GM21786 (cell line): ENCODE measurements at regions not wholly inside any gene's neighbourhood (a gene's known extent, or its start where the extent isn't known, plus 50 kb on each side); places are given as distances from the start of the nearest gene placed in this dataset.

Experiments used
- ATAC-seq: cut with Tn5 transposase; IDR thresholded peaks from one replicate; pipeline ENCODE4 v1.9.1; 2021; ENCODE audit not compliant: unreplicated experiment

DNA sequence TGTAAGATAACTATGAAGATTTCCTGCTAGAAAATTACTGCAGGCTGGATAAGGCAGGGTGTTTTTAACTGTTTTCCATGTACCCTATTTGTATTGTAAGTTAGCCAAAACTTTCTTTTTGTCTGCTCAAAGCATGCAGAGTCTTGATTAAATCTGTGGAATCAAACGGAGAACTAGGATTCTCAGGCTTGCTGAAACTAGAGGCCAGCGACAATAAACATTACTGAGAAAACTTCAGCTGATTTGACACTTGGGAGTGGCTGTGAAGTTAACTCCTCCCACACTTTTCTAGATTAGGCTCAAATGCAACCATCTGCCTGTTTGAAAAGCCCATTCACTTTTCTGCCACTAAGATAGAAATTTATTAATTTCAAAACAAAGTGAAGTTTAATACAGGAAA is 153.2 kb upstream of the FRMD4B start:
- no peak for ATAC-seq

DNA sequence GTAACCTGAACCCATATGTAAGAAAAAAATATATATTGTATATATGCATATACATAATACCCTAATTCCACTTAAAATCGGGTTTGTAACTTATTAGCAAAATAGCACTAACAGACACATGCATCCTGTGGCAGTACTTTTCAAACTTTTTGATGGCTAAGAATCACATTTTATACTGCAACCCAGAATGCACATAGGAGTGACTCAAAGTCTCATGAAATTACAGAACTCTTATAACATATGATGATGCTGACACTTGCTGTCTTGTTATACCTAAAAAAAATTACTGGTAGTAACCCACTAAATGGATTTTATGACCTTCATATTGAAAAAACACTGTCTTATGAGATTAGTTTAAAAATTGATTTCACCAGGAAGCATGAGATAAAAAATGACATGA is 152.4 kb upstream of the FRMD4B start:
- no peak for ATAC-seq

DNA sequence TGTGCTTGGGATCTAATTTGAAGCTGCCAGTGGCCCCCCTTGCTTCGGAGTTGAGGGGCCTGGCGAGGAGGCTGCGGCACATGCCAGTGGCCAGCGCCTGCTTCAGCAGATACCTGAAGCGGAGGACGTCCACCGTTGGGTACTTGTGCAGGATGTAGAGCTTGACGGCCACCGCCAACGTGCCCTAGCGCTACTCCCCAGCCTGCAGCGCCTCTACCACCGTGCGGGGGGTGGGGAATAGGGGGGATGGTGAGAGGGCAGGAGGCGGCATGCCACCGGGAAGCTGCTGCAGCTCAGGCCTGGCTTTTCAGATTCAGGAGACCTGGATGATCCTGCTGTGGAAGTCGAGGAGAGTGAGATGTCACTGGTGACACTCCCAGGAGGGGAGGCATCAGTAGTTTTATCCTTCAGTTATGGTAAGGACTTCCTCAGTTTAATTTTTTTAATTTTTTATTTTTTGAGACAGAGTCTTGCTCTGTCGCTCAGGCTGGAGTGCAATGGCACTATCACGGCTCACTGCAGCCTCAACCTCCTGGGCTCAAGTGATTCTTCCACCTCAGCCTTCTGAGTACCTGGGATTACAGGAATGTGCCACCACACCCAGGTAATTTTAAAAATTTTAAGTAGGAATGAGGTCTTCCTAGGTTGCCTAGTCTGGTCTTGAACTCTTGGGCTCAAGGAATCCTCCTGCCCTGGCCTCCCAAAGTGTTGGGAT is 150.6 kb upstream of the FRMD4B start:
- ATAC-seq: no peak

DNA sequence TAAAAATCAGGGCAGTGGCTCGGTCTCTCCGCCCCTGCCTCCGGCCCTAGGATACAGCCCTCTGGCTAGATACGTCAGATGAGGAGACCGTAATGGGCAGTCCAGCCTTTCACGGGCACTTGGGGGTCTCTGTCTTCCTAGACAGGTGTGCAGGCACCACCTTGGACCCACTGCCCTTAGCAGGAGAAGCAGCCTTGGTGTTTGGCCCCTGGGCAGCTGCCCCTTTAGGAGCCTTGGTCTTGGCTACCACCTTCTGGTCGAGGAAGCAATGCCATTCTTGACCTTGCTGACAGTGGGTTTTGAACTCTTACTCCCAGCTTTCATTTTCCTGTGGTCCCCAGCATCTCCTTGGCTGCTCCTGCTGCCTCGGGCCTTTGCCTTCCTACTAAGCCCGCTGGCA is 149.7 kb upstream of the FRMD4B start:
- ATAC-seq: no peak

DNA sequence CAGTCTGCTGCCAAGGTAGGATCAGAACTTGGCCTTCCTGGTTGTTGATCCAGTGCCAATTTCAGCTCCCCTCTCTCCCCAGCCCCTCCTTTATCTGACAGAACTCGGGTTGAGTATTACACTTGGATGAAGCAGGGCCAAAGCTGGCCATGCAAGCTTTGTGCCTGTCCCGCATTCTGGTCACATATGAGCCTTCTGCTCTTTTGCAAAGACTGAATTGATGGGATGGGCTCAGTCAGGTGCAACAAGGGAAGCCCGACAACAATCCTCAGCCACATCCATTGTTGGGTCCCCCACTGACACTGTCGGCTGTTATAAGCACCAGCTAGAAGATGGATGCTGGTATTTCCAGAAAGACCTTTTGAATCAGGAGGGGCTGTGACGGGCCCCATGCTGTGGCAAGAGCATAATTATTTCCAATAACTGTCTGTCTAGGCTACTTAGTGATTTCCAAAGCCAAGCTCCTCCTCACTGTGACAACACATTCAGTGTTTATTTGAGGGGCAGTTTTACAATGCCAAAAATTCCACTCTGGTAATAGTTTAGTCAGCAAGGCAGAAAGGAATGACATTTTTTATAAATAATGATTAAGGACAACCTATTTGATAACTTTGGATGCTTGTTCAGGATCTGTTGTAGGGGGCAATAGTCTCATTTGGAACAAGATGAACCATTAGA is 146.8 kb upstream of the FRMD4B start:
- no peak for ATAC-seq

DNA sequence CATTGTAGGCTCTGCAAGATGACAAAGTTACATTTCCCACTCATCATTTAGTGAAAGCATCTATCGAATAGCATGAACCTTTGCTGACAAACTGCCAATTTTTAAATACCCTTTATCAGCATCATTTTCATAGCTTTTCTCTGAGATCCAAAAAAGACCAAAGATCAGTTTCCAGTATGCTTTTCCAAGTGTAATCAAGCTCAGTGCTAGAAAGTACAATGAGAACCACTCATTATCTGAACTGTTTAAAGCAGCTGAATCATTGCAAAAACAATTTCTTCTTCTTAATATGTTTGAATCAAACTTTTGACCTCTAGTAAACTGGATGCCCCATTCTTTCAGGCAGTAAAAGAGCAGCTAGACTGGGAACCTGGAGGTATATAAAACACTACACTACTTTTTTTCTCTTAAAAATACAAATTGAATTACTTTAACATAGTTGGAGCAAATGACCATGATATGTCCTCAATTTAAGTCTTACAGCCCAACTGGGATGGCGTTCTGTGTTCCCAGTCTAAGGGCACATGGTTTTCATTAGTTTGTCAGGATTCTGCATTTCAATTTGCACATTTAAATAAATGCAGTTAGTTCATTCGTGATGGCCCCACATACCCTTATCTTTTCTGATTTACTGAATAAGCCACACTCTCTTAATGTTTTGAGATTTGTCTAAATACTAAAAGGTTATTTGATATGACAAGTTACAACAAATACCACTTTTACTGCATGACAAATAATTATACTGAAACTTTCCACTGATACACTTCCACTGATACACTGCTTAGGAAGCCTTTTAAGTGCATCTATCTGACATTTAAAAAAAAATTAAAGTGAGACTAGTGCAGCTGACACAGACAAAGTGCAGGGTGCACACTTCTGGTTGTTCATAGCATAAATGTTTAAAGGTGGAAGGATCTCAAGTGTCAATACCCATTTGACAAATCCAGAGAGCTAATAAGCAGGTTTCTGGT is 146.0 kb upstream of the FRMD4B start:
- ATAC-seq: no peak

DNA sequence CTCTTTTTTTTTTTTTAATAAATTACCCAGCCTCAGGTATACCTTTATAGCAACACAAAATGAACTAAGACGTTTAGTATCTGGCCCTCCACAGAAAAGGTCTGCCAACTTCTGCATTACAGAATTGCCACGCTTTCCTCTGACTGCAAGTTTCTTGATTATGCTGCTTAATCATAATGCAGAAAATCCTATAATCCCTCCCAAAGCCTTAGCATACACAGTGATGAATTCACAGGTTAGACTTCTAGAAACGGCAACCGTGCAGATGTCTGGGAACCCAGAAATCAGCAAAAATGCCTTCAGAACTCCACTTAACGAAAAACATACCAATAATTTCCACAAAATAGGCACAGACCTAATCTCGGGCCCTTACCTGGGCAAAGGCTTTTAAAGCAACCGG is 144.7 kb upstream of the FRMD4B start:
- ATAC-seq: no peak

DNA sequence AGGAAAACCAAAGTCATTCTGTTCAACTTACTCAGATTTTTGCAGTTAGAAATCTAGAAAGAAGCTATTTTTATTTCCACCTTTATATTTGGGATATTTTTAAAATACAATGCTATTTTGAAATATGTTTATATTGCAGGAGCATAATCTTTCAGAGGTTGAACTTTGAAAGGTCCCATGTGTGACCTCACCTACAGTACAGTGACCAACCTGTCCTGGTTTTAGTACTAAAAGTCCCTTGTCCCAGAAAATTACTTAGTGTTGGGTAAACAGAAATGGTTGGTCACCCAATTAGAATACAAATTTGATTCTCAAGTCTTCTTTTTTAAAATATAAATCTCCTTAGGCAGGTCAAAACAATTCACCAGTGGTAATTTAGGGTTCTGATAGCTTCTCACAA is 141.6 kb upstream of the FRMD4B start:
- no peak for ATAC-seq

DNA sequence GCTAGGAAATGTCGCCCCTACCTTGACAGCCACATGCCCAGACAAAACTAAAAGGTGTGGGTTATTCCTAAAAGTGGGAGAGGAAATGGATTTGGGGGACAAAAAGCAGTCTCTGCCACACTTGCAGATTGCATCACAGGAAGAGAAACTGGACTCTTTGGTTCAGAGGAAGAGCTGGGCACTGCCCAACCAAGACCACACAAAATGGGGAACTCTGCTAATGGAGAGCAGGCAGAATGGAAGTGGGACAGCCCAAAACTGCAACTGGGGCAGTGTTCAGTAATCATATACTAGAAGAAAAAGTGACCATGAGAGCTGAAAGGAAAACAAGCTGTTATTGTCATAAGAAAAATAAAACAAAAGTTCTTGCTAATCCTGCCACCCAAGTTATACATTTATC is 138.9 kb upstream of the FRMD4B start:
- ATAC-seq: no peak

DNA sequence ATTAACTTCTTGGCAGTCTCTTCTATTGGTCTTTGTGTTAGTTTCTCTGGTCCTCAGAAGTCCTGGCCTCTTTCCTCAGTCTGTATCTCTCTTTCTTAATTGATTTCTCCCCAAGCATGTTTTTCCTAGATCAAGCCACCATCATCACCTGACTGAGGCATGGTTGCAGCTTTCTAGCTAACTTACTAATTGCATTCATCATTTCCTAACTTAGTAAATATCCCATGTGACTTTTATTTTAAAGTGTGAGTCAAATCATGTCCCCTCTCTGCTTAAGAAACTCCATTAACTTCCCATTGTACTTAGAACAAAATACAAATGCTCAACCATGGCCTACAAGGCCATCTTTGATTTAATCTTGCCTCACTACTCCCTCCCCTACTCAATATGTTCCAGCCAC is 135.4 kb upstream of the FRMD4B start:
- no peak for ATAC-seq

DNA sequence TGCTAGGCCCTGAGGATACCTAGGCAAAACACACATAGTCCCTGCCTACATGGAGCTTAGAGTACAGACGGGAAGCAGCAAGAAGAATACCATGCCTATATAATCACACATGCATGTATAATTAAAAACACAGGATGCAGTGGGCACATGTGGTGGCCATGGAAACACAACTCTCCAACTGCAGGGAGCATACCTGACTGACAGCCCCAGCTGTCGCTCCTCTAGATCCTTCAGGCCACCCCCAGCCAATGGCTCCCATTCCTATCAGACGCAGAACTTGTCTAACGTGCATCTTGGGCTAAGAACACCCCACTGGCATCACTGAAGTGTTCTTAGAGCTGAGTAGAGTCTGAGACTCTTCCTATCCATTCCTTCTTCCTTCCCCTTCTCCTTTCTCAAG is 125.5 kb upstream of the FRMD4B start:
- ATAC-seq: no peak

DNA sequence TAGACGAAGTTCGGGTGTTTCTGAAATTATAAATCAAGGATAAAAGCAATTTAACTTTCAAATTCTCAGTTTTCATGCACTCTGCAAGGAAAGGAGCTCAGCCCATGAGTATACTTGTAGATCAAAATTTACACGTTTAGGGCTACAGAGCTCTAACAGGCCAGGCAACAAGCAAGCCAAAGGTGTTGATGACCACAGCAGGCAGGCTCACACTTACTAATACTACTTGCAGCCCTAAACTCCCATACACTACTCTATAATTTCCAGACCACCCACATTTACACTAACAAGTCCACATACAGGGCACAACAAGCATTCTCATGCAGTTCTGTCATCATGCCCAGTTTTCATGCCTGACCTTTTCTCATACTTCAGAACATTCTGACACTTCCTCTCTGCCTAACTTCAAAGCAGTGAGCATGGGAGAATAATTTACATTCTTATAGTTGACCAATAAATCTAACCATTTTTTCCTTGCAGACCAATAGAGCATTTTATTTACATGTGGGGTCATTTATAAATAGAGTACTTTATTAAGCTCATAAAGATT is 124.7 kb upstream of the FRMD4B start:
- ATAC-seq: no peak

DNA sequence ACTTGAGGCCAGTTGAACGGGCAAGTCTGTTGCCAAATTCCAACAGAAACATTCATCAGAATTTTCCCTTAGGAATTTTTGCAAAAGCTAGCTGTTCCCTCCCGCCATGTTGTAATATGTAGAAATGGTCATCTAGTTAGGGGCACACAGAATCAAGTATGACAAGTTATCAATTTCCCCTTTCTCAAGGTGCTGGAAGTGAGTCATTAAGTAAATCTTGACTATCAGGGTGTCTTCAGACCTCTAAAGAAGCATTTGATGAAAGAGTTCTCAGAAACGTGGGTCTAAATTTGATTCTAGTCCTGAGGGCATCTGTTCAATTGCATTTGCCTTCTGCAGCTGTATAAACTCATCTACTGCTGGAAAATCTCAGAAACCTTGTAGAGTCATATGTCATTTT is 123.4 kb upstream of the FRMD4B start:
- ATAC-seq: no peak

DNA sequence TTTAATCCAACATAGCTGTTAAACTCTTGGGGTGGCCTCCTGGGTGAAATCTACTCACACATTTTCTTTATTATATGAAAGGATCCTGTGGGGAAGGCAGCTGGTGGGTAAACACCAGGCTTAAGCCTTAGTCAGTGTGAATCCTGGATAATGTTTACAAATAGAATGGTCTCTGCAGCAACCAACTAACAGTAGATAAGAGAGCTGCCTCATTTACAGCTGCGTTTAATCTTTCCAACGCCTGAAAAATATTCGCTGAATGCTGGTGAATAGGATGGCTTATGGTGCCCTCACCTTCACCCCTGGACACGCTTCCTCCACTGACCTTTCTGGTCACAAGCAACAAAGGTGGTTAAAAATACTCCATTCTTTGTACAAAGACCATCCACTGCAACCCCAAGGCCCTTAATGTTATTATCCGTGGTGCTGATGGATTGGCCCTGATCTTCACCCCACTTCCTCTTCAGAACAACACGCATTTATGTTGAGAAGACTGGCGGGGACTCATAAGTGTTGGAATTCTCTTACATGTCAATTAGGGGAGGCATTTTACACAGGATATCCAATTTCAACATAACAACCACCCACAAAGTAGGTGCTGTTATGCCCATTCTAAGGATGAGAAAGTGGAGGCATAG is 120.0 kb upstream of the FRMD4B start:
- no peak for ATAC-seq

DNA sequence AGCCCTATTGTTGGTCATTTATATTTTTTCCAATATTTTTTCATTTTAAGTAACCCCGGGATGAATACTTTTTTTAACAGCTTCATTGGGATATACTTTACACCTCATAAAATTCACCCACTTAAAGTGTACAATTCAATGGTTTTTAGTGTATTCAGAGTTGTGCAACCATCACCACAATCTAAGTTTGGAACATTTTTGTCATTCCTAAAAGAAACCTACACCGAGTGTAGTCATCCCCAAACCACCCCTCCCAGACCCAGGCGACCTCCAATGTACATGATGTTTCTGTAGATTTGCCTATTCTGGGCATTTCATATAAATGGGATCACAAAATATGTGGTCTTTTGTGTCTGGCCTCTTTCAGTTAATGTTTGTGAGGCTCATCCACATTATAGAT is 118.3 kb upstream of the FRMD4B start:
- no peak for ATAC-seq

DNA sequence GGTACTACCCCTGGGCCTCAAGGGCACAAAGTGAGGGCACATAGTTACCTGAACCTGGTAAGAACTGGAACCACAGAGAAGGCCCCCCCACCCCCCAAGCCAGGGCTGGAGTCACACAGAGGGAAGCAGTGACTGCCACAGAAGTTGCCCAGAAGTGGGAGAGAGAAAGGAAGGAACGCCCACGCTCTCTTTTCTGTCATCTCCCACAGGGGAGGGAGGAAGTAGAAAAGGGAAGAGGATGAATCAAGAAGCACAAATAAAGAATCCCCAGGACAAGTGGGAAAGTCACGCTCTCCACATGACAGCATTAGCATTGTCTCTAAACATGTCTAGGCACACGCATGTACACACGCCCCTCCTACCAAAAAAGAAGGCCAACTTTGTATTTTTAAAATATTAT is 114.7 kb upstream of the FRMD4B start:
- no peak for ATAC-seq

DNA sequence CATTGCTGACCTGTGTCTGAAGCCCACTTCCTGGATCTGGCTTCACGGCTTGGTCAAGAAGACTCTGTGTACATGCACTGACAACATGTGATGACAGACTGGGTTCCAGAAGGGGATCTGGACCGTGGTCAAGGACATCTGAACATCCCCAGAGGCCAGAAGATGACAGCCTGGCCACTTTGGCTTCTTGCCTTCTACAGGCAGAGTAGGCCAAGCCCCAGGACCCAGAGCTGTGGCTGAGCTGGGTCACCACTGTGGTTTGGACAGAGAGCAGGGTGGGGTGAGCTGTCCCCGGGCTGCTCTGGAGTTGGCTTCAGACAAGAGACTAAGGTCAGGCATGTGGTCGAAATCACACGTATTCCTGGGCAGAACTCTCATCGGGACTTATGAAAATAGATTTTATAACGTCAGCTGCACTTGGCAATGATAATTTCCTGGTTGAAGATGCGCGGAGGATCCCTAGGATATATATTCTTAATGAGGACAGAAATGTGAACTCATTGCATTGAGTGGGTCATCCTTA is 114.1 kb upstream of the FRMD4B start:
- no peak for ATAC-seq

DNA sequence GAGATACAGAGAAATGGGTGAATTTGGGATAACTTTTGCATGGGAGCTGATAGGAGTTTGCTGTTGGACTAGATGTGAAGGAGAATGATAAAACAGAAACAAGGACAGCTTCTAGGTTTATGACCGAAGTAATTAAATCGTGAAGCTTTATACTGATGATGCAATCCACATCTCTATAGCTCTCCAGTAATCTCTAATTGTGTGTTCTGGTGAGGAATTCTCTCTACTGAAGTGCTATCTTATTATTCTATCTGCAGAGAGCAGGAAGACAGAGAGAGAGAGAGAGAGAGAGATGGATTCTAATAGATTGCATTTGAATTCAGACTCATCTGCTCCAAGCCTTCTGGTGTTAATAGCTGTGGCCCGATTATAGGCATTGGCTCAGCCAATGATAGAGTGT is 113.5 kb upstream of the FRMD4B start:
- ATAC-seq: no peak

DNA sequence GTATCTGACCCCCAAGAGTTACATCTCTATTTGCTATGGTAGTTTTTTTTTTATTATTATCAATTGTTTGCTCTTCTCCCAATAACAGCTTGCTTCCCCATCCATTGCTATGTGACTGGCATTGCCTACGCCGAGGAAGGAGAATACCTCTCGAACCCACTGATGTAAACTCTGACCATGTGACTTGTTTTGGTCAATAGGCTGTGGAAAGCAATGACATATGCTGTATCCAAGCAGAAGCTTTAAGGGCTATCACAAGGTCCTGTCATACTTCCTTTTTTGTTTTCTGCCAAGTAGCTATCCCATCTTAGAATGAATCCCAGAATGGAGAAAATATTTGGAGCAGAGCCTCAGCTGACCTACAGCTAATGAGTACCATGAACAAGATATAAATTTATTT is 111.0 kb upstream of the FRMD4B start:
- no peak for ATAC-seq

DNA sequence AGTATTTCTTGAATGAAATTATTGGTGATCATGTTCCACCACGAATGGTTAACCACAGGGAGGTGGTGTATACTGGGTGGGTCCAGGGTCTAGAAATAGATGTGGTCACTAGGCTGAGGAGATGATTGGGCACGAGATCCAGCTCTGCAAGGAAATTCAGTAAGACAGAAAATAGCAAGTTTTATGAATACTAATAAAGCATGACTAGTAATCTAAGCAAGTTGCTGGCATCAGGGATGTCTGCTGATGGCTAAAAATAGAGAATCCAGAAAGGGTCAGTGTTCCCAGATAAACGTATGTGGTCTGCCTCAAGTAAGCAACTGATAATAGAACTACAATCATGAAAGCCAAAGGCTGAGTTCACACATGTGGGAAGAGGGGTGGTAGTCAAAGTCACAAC is 108.3 kb upstream of the FRMD4B start:
- ATAC-seq: no peak

DNA sequence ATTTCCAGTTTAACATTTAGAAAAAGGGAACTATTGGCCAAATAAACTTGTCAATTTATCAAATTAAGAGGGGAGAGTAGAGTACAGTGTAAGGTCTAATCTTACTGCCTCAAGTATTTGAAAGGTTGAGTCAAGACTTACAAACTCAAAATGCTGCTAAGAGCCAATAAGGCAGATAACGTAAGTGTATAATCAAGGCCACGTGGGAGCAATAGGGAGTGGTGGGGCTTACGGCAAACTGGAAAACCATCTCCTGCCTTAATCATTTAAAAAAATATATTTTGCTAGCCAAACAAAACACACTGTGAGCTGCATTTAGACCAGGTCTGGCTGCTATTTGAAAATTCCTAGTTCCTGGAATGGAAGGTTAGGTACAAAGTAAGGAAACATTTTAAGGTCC is 107.3 kb upstream of the FRMD4B start:
- no peak for ATAC-seq
